ENCODE measurements at regions not wholly inside any gene's neighbourhood (a gene's known extent, or its start where the extent isn't known, plus 50 kb on each side); places are given as distances from the start of the nearest gene placed in this dataset.
"Not testable (repeated sequence)": the region's sequence is repeated elsewhere in the genome, so short reads cannot be mapped to it uniquely, and the experiment has no call there.

DNA sequence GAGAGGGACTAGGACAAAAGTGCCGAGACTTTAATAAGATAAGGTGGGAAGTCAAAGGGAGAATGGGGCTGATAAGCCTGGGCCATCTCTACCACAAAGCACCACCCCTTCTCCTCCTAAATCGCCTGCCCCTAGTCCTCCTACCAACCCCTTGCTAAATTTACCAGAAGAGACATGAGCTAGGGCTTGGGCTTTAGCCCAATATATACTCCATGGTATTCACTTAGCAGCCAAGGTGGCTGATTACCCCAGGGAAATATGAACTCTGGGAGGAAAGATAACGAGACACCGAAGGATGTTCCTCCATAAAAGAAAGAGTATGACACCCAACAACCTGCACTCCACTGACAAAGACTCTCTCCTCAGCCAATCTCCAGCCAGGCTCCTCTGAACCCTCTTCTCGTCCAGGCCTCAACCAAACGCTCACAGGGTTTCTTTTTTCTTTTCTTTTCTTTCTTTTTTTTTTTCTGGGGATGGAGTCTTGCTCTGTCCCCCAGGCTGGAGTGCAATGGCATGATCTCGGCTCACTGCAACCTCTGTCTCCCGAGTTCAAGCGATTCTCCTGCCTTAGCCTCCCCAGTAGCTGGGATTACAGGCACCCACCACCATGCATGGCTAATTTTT is 610.2 kb downstream of the UQCRFS1 start:
- DNase-seq (ENCODE audit: low read depth in 2 of 2) = no peak

DNA sequence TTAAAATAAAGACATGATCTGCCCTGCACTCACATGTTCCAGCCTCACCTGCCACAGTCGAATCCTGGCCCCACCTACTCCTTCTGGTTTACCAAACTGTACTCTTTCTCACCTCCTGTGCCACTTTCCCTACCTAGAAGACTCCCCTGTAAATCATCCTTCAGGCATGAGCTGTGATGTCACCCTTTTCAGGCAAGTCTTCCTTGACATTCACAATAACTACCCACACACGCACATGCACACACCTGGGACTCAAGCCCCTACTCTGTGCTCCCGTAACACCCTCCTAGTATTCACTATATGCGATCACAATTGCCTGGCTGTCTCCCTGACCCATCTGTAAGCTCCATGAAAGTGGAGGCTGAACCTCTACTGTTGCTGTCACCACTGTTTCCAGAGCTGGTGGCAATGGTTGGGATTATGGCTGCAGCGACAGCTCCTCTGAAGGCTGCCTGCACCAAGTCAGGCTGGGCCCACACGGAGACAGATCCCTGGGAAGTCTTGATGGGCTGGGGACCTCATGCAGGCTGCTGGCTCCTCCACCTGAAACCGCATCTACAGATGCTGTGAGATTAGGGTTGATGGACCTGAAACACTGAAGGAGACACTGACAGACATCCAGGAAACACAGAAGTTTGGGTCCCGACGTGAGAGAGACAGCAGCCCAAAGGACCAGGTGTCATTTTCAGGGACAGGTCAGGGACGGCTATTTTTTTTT is 611.1 kb downstream of the UQCRFS1 start:
- DNase-seq (ENCODE audit: low read depth in 2 of 2) = no peak

DNA sequence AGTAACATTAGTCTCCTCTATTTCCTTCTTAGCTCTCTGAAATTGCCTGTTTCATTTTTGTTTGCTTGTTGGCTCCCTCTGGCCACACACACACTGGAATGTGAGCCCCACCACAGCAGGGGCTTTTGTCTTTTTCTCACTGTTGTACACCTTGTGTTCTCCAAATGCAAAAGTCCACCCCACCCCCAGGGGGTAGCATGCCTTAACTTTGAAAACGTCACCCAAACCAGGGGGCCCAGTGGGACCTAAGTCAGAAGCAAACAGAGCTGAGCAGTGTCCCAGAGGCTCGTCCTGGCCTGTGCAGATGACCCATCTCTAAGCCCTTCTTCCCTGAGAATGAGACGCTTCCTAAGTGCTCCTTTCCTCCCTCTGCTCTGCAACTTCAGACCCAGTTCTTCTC is 614.1 kb downstream of the UQCRFS1 start:
- no peak for DNase-seq (ENCODE audit: low read depth in 2 of 2)

DNA sequence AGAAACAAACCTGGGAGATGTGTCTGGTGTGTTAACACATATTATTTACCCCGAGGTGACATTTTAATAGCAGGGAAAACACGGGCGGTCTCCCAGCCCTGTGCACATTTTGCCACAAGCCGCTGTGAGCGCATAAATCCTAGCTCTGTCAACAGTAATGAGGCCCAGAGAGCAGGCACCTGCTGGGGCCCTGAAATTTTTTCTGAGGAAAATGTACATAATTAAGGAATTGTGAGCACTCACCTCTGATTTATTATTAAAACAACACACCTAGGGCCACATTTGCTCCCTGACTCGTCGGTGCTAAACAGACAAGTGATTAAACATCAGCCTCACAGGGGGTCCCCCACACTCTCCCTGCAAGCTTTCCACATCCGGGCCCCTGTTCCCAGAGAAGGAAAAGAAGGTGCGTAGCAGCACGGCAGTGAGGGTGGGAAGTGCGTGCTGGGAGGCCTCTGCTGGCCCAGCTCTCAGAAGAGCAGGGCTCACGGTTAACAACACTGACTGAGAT is 616.3 kb downstream of the UQCRFS1 start:
- no peak for DNase-seq (ENCODE audit: low read depth in 2 of 2)

DNA sequence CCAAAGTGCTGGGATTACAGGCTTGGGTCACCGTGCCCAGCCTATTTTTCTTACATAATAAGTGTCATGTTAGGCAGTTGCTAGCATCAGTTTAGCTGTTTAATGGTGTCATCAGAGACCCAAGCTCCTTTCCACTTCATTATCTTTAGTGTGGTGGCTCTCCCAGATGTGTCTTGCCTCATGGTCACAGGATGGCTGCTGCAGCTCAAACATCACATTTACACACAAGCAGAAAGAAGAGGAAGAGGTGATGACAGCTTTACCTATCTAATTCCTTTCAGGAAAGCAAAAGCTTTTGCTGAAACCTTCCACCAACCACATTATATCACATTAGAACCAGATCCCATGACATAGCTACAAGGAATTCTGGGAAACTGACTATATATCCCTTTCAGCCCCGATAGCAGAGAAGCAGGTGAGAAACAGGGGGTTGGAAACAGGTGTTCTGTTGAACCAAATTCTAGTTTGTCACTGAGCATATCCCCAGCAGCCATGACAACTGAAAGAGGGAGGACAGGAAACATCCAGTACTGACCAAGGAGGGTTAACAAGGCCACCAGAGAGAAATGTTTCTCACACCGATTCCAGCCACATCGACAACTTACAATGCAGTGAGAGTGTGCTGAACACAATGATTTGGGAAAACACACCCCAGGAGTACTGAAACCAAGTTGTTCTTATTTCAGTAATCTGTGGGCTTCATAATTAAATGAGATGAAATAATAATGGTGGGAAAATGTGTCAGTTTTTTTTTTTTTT is 617.0 kb downstream of the UQCRFS1 start:
- no peak for DNase-seq (ENCODE audit: low read depth in 2 of 2)

DNA sequence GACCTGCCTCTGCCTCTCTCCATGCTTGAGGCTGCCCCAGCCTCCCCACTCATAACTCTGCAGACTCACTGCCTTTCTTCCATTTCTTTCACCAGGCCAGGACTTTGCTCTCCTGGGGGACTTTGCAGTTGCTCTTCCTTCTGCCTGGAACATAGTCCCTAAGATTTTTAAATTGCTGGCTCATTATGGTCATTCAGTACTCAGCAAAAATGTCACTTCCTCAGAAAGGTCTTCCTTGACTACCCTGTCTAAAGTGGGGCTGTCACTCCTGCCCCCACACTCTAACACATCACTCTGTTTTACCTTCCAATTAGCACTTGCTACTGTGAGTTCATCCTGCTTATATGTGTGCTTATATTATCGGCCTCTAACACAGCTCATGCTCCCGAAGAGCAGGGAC is 618.2 kb downstream of the UQCRFS1 start:
- DNase-seq (ENCODE audit: low read depth in 2 of 2) = no peak

DNA sequence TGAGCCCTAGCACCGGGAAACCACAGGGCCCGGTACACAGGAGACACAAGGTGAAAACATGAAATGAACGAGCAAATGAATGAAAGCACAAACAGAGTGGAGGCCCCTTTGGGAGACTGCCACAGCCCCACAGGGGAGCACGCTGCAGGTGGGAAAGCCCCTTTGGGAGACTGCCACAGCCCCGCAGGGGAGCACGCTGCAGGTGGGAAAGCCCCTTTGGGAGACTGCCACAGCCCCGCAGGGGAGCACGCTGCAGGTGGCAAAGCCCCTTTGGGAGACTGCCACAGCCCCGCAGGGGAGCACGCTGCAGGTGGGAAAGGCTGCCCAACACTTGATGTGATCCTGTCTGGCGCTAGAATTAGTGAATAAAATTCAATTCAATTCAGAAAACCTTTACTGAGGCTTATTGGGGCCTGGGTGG is 623.0 kb downstream of the UQCRFS1 start:
- DNase-seq (ENCODE audit: low read depth in 2 of 2) = not testable (repeated sequence)

DNA sequence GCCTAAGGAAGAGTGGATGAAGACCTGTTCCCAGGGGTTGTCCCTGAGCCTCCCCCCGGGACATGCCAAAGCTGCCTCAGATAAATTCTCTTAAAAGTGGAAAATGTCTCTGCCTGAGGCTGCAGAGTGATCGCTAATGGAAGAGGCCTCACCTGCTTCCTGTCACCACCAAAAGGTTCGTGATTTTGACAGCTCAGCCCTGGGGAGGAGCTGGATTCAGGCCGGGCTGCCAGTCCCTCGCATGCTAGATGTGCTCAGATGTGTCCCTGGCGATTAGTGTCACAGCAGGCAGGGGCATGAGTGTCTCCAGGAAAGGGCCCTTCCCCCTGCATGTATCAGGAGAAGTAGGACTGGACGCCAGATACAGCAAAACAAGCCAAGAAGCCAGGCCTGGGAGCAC is 626.5 kb downstream of the UQCRFS1 start:
- no peak for DNase-seq (ENCODE audit: low read depth in 2 of 2)

DNA sequence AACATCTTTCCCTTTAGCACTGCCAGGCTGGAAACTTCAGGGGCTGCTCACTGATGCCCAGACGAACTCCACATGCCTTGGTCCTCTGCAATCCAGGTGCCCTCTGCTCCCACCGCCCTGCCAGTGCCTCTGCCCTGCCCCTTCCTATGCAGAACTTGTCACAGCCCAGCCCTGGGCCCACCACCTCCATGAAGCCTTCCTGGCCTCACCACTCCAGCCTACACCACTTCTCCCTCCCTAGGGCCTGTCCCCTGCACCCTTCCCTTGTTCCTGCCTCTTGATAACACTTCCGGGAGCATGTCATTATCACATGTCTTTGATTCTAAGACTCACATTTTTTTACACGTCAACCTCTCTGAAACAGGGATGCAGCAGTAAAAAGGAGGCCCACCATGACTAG is 627.2 kb downstream of the UQCRFS1 start:
- DNase-seq (ENCODE audit: low read depth in 2 of 2) = no peak

DNA sequence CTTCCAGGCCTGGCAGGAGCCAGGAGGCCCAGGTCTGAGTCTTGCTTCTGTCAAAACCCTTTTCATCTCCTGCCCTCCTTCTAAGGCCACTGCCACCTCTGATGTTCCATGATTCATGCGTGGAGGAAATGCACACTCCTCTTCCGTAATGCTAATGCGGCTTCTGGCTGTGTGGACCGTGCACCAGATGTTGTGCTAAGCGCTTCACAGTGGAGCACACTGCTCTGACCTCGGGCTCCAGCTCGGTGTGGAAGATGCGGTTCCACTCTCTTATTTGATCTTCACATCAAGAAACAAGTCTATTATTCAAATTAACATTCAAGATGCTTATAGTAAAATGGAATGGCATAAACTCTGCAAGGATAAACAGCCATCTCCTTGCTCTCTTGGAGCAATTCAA is 629.2 kb downstream of the UQCRFS1 start:
- DNase-seq (ENCODE audit: low read depth in 2 of 2) = no peak

DNA sequence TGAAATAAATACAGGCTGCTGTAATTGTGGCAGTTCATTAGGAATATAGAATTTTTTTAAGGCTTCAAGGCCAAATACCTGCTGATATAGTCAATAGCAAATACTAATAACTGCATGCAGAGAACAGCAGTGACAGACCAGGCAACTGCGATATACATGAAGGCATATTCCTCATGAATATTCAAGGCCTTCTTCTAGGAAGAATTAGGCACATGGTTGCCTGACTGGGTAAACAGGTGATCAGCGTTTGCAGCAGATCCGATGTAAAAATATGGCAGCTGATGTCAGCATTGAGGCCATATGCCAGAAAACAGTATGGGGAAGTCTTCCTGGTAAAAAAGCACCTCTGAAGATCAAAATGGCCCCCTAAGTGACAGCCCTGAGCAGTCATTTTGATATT is 629.7 kb downstream of the UQCRFS1 start:
- DNase-seq (ENCODE audit: low read depth in 2 of 2) = no peak

DNA sequence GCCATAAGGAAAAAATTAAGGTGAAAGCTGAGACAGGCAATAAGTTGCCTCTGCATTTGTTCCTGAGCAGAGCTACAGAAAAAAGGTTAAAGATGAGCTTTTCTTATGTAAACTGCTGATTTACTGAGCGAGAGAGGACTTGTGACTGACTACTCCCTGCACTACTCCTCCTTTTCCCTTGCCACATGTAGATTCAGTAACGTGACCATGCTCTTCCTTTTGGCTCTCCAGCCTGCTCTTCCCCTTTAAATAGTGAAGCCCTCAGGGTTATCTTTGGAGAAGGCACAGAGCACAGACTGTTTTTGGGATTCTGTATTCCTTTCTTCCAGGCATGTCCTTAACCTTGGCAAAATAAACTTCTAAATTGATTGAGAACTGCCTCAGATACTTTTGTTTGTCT is 630.2 kb downstream of the UQCRFS1 start:
- DNase-seq (ENCODE audit: low read depth in 2 of 2) = no peak

DNA sequence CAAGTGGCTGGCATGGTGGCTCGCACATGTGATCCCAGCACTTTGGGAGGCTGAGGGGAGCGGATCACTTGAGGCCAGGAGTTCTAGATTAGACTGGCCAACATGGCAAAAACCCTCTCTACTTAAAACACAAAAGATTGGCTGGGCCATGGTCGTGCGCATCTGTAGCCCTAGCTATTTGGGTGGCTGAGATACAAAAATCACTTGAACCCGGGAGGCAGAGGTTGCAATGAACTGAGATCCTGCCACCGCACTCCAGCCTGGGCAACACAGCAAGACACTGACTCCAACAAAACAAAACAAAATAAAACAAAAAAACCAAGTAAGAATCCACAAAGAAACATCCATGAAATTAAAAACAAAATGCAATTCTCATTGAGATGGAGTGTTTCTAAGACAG is 630.6 kb downstream of the UQCRFS1 start:
- no peak for DNase-seq (ENCODE audit: low read depth in 2 of 2)

DNA sequence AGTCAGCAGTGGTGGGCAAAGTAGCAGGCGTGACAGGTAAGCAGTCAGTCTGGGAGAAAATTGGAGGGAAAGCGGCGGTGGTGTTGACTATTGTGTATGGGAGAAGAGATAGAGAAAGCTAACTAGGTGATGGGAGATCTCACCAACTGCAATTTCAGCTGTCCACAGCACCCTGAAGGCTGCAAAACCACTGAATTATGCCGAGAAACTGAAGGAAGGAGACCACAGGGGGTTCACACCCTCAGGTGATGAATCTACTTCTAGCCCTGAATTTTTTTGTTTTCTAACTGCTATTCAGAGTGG is 631.5 kb downstream of the UQCRFS1 start:
- DNase-seq (ENCODE audit: low read depth in 2 of 2) = no peak

DNA sequence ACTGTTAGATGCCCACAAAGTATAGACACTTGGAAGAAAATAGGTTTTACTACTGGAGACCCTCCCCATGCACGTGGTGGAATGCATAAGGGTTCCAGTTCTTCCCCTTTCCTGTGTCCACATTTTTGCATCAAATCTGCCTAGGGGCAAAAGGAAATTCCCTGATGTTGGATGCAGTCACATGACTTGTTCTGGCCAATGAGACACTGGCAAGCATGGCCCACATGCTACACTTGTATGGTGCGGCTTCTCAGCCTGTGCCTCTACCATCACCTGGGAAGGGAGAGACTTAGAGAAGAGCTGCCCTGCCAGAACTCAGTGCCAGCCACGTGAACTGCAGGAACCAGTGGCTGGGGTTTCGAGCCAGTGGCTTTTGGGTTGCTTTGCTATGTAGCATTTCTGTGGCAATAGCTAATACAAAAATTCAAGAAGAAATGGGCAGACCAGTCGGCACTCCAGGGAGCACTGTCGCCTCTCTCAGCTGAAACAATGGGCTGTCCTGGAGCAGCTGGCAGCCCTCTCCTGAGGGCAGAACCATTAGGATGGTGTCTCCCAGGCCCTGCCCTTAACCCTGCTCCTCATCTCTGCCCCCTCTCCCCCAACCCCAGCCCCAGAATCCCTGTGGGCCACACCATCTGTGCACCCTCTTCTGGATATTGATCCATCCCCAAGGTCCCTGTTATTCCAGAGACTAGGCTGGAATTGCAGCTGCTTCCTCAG is 634.0 kb downstream of the UQCRFS1 start:
- DNase-seq (ENCODE audit: low read depth in 2 of 2) = no peak

DNA sequence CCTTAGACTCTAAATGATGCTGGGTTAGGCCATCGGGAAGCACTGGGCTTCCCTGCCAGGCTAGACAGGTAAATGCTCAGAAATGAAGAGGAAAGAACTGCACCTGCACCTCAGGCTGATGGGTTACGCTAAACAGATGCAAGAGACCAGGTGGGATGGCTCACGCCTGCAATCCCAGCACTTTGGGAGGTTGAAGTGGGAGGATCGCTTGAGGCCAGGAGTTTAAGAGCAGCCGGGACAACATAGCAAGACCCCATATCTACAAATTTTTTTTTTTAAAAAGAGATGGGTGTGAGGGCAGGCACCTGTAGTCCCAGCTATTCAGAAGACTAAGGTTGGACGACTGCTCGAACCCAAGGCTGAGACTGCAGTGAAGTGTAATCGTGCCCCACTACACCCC is 634.7 kb downstream of the UQCRFS1 start:
- DNase-seq (ENCODE audit: low read depth in 2 of 2) = no peak

DNA sequence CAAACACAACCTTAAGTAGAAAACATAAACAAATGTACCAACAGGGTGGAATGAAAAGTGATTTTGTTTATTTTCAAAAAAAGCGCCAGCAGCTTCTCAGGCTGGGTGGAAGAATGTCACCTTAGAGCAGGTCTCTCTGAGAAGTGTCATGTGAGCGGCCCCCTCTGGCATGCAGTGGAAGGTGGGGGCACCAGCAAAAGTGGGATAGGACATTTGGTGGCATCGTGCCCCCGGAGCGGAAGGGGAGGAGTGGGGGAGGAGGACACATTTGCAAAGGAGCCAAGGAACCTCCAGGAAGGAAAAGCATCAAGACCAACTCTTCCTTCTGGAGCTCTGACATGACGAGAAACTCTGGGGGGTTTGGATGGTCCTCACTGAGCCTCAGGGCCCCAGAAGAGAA is 635.3 kb downstream of the UQCRFS1 start:
- no peak for DNase-seq (ENCODE audit: low read depth in 2 of 2)

DNA sequence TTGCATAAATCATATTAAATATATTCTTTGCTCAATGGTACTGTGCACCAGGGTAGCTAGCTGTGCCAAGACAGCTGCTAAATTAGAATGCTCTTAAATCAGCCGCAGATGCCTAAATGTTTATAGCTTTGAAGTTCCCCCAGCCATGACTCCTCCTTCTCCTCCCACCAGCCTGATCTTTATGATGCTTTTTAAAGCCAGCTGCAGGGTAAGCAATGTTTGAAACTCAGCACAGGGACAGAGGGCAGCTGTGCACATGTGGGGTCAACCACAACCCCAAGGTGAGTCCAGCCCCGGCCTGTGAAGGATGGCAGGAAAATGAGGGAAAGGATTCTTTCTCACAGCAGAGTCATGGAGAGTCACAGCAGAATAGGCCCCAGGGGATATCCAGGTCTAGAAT is 635.7 kb downstream of the UQCRFS1 start:
- no peak for DNase-seq (ENCODE audit: low read depth in 2 of 2)

DNA sequence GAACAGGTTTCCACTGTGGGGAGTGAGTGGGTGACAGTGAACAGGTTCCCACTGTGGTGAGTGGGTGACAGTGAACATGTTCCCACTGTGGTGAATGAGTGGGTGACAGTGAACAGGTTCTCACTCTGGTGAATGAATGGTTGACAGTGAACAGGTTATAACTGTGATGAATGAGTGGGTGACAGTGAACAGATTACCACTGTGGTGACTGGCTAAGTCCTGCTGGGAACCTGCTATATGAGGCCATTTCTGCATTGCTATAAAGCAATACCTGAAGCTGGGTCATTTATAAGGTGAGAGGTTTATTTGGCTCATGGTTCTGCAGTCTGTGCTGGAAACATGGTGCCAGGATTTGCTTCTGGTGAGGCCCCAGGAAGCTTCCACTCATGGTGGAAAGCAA is 637.1 kb downstream of the UQCRFS1 start:
- DNase-seq (ENCODE audit: low read depth in 2 of 2) = no peak

DNA sequence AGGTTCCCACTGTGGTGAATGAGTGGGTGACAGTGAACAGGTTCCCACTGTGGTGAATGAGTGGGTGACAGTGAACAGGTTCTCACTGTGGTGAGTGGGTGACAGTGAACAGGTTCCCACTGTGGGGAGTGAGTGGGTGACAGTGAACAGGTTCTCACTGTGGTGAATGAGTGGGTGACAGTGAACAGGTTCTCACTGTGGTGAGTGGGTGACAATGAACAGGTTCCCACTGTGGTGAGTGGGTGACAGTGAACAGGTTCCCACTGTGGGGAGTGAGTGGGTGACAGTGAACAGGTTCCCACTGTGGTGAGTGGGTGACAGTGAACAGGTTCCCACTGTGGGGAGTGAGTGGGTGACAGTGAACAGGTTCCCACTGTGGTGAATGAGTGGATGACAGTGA is 637.6 kb downstream of the UQCRFS1 start:
- DNase-seq (ENCODE audit: low read depth in 2 of 2) = not testable (repeated sequence)

DNA sequence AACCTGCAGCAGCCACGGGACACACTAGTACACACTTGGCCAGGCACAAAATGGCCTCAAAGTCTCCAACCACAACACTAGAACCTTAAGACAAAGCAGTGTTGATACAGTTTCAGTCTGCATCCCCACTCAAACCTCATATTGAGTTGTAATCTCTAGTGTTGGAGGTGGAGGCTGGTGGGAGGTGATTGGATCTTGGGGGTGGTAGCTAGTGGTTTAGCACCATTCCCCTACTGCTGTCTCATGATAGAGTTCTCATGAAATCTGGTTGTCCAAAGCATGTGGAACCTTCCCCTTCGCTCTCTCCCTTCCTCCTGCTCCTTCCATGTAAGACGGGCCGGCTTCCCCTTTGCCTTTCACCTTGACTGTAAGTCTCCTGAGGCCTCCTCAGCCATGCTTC is 638.7 kb downstream of the UQCRFS1 start:
- DNase-seq (ENCODE audit: low read depth in 2 of 2) = no peak
